Loucy (cell line): ENCODE measurements at regions not wholly inside any gene's neighbourhood (a gene's known extent, or its start where the extent isn't known, plus 50 kb on each side); places are given as distances from the start of the nearest gene placed in this dataset.
A peak's percentile ranks its signal among the peaks of the same experiment; 100 is the strongest.

Source experiments
- H2AFZ ChIP-seq: fragments of 200-600 bp; sonication (generic); 2 replicates; pipeline ENCODE4 v1.6.0; 2016; ENCODE audit warnings: antibody characterized with exemption, mild to moderate bottlenecking, low read length, moderate library complexity
- H3F3A ChIP-seq: fragments of 200-600 bp; 2 replicates; pipeline ENCODE4 v1.6.0; 2016; ENCODE audit warnings: antibody characterized with exemption, low read depth, mild to moderate bottlenecking
- H3K27me3 ChIP-seq: fragments of 200-600 bp; sonication (generic); 2 replicates; pipeline ENCODE4 v1.6.1; 2014; ENCODE audit warnings: low read length, mild to moderate bottlenecking; ENCODE audit not compliant: insufficient read depth, poor library complexity, severe bottlenecking
- H3K36me3 ChIP-seq: fragments of 200-600 bp; sonication (generic); 2 replicates; pipeline ENCODE4 v1.6.1; 2016; ENCODE audit warnings: low read length; ENCODE audit not compliant: insufficient read depth
- H3K4me1 ChIP-seq: fragments of 200-600 bp; sonication (generic); 2 replicates; pipeline ENCODE4 v1.5.1; 2014; ENCODE audit warnings: low read length, mild to moderate bottlenecking; ENCODE audit not compliant: insufficient read depth, poor library complexity, severe bottlenecking
- H3K4me2 ChIP-seq: fragments of 200-600 bp; sonication (generic); 2 replicates; pipeline ENCODE4 v1.6.0; 2014; ENCODE audit warnings: antibody characterized with exemption, low read length, low read depth, mild to moderate bottlenecking; ENCODE audit not compliant: poor library complexity, severe bottlenecking
- H3K4me3 ChIP-seq: fragments of 200-600 bp; sonication (generic); 2 replicates; pipeline ENCODE4 v1.5.1; 2014; ENCODE audit warnings: low read length, mild to moderate bottlenecking, mixed read lengths; ENCODE audit not compliant: poor library complexity, severe bottlenecking
- H3K79me2 ChIP-seq: fragments of 200-600 bp; sonication (generic); 2 replicates; pipeline ENCODE4 v1.6.1; 2014; ENCODE audit warnings: low read length; ENCODE audit not compliant: insufficient read depth
- H3K9ac ChIP-seq: fragments of 200-600 bp; sonication (generic); 2 replicates; pipeline ENCODE4 v1.6.0; 2014; ENCODE audit warnings: mild to moderate bottlenecking, low read depth, low read length, moderate library complexity; ENCODE audit not compliant: poor library complexity, severe bottlenecking
- H3K9me2 ChIP-seq: fragments of 200-600 bp; sonication (generic); replicated peaks from 2 replicates; pipeline ENCODE4 v1.6.1; 2016; ENCODE audit warnings: low read depth, low read length, mixed read lengths
- H3K9me3 ChIP-seq: fragments of 200-600 bp; sonication (generic); 2 replicates; pipeline ENCODE4 v1.6.1; 2014; ENCODE audit warnings: mild to moderate bottlenecking, antibody characterized with exemption, low read length, low read depth; ENCODE audit not compliant: insufficient read depth
- H4K20me1 ChIP-seq: fragments of 200-600 bp; sonication (generic); 2 replicates; pipeline ENCODE4 v1.6.0; 2014; ENCODE audit warnings: antibody characterized with exemption, low read length, mild to moderate bottlenecking; ENCODE audit not compliant: insufficient read depth, poor library complexity, severe bottlenecking
- EZH2phosphoT487 ChIP-seq: fragments of 200-600 bp; IDR thresholded peaks from 2 replicates; pipeline ENCODE4 v1.6.1; 2018; ENCODE audit warnings: antibody characterized with exemption, mild to moderate bottlenecking, moderate library complexity, borderline replicate concordance
- TF ChIP-seq, protein P1 (sequence below): fragments of 200-600 bp; sonication (generic); conservative IDR thresholded peaks from 2 replicates; pipeline ENCODE4 v1.5.1; 2014; ENCODE audit warnings: mild to moderate bottlenecking, antibody characterized with exemption, low read length

GRCh38 chr2:158038901-158039300 is 62.8 kb upstream of the UPP2 start:
- Histone ChIP-seq H3K27me3 (no peaks in the 10 kb centered on the region), H3K9me3 (no peaks in the 10 kb centered on the region), H3K9me2 (no peaks in the 10 kb centered on the region), H3K4me2 (no peak overlapping the region), H3K4me1 (no peaks in the 10 kb centered on the region), H3K9ac (no peak overlapping the region), H3K36me3 (no peaks in the 10 kb centered on the region), H2AFZ (no peak overlapping the region), H3F3A (no peaks in the 10 kb centered on the region), H3K4me3 (no peak overlapping the region), H3K79me2 (no peaks in the 10 kb centered on the region), H4K20me1 (no peaks in the 10 kb centered on the region)
- TF ChIP-seq, protein P1, sequence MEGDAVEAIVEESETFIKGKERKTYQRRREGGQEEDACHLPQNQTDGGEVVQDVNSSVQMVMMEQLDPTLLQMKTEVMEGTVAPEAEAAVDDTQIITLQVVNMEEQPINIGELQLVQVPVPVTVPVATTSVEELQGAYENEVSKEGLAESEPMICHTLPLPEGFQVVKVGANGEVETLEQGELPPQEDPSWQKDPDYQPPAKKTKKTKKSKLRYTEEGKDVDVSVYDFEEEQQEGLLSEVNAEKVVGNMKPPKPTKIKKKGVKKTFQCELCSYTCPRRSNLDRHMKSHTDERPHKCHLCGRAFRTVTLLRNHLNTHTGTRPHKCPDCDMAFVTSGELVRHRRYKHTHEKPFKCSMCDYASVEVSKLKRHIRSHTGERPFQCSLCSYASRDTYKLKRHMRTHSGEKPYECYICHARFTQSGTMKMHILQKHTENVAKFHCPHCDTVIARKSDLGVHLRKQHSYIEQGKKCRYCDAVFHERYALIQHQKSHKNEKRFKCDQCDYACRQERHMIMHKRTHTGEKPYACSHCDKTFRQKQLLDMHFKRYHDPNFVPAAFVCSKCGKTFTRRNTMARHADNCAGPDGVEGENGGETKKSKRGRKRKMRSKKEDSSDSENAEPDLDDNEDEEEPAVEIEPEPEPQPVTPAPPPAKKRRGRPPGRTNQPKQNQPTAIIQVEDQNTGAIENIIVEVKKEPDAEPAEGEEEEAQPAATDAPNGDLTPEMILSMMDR: no peak
- TF ChIP-seq EZH2phosphoT487: no peak

DNA sequence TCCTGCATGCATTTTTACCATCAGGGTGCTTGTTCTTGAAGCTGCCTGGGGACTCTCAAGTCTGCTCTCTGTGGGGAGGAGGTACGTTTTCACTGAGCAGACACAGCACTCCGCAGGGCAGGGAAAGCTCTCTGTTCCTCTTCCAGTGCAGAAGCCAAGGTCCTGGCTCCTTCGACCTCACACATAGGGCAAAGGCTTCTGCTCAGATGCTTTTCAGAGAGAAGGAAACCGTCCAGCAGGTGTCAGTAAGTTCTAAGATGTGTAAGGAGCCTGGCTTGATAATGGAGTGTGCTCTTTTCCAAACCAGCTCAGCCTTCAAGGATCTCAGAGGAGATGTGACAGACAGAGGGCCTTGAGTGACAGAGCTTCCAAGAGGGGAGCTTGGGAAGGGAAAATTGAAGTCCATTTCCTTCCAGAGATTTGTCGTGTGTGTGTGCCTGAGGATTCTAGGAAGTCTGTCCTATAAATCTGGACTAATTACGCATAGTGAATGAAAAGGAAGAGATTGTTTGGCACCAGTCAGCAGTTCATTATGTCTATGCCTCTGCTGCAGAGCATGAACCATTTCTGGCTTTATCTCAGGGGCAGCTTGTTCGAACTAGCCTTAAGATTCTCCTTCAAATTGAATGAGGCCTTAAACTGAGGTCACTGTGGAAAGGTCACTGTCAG is 67.3 kb upstream of the UPP2 start:
- Histone ChIP-seq H3K9me2 (no peaks in the 10 kb centered on the region), H3K4me3 (no peak overlapping the region), H3F3A (no peaks in the 10 kb centered on the region), H3K4me2 (no peak overlapping the region), H3K27me3 (peaks cover 5% of the 10 kb centered on the region), H2AFZ (no peak overlapping the region), H3K4me1 (no peaks in the 10 kb centered on the region), H4K20me1 (no peaks in the 10 kb centered on the region), H3K9me3 (no peaks in the 10 kb centered on the region), H3K9ac (no peak overlapping the region), H3K79me2 (no peaks in the 10 kb centered on the region), H3K36me3 (no peaks in the 10 kb centered on the region)
- no peak for TF ChIP-seq EZH2phosphoT487
- TF ChIP-seq, protein P1: peak; percentile 66

DNA sequence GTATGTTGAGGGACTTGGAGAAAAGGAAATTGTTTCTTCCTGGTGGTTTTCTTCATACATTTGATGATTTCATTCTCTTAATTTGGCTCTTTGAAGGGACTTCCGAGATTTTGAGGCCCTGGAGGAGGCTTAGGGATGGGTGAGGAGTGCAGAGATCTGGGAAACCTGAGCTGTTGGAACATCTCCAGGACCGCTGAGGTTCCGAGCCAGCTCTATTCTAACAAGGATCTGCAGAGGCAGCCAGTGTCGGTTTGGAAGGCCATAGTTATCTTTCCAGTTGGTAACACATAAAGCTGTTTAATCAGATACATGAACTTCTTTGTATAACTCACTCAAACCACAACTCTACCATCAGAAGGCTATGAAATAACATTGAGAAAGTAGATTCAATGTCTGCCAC is 70.3 kb upstream of the UPP2 start:
- Histone ChIP-seq H3K4me1 (no peaks in the 10 kb centered on the region), H3K4me3 (no peak overlapping the region), H3K36me3 (no peaks in the 10 kb centered on the region), H3K9me3 (no peaks in the 10 kb centered on the region), H3K27me3 (peaks cover 7% of the 10 kb centered on the region), H3K9ac (no peak overlapping the region), H4K20me1 (no peaks in the 10 kb centered on the region), H3K9me2 (no peaks in the 10 kb centered on the region), H3F3A (no peaks in the 10 kb centered on the region), H3K79me2 (no peaks in the 10 kb centered on the region), H3K4me2 (no peak overlapping the region), H2AFZ (no peak overlapping the region)
- TF ChIP-seq EZH2phosphoT487: no peak
